B cell (primary cell): ENCODE measurements at regions not wholly inside any gene's neighbourhood (a gene's known extent, or its start where the extent isn't known, plus 50 kb on each side); places are given as distances from the start of the nearest gene placed in this dataset.

ENCODE experiments used
- CTCF ChIP-seq: fragments of 200-600 bp; IDR thresholded peaks from one replicate; pipeline ENCODE4 v1.8.0; 2022; ENCODE audit warnings: antibody characterized with exemption, mild to moderate bottlenecking
- EZH2 ChIP-seq: IDR thresholded peaks from 2 replicates; pipeline ENCODE4 v1.6.1; 2012; ENCODE audit warnings: borderline replicate concordance, low read depth, mild to moderate bottlenecking, moderate library complexity, low read length; ENCODE audit not compliant: insufficient read depth, poor library complexity, severe bottlenecking

GRCh38 chrX:25151749-25152148 lies 136.0 kb upstream of the ARX start:
- TF ChIP-seq EZH2 (no peak), CTCF (no peak)
